GM12878 (cell line): ENCODE measurements at regions not wholly inside any gene's neighbourhood (a gene's known extent, or its start where the extent isn't known, plus 50 kb on each side); places are given as distances from the start of the nearest gene placed in this dataset.

Source experiments
- ATAC-seq: fragments of 200-7000 bp; cut with Tn5 transposase; 3 replicates; pipeline ENCODE4 v1.9.1; 2020; ENCODE audit warnings: mild to moderate bottlenecking, moderate library complexity
- BruUV-seq: library from RNA; stranded (reverse); fragments of 400-500 nt; replicated peaks from 2 replicates; lab custom pipeline; 2021; lab: Mats Ljungman, UMichigan
- CTCF ChIA-PET: fragments of 300-600 bp; sonication (Branson Sonifier 250); formaldehyde crosslinking; extraction: SDS; loops from one replicate; lab custom pipeline; 2021; ENCODE audit warnings: inconsistent platforms; lab: Yijun Ruan, JAX
- POLR2A ChIA-PET: fragments of 350-600 bp; formaldehyde crosslinking; extraction: SDS; loops from one replicate; lab custom pipeline; 2021; ENCODE audit warnings: inconsistent platforms; lab: Charles Lee
- RAD21 ChIA-PET: fragments of 300-600 bp; sonication (Branson Sonifier 250); formaldehyde crosslinking; loops from one replicate; lab custom pipeline; 2023; ENCODE audit warnings: antibody characterized with exemption; ENCODE audit not compliant: unreplicated experiment; lab: Charles Lee
- SMC1A ChIA-PET: fragments of 300-600 bp; sonication (Branson Sonifier 250); formaldehyde crosslinking; loops from one replicate; lab custom pipeline; 2023; ENCODE audit not compliant: unreplicated experiment, uncharacterized antibody; lab: Charles Lee
- DNase-seq: peaks from one replicate; pipeline ENCODE4 v3.0.0-alpha.2; 2011; ENCODE audit warnings: low read depth, low spot score
- FAIRE-seq: peaks from 3 replicates; lab custom pipeline; 2011; peaks lifted over from hg19 to GRCh38; lab: Jason Lieb, UNC
- H2AFZ ChIP-seq: 2 replicates; pipeline ENCODE4 v1.6.0; 2011; ENCODE audit warnings: low read depth, low read length, control low read depth; ENCODE audit not compliant: control insufficient read depth
- H3K27ac ChIP-seq: 2 replicates; pipeline ENCODE4 v1.5.1; 2011; ENCODE audit warnings: control low read depth; ENCODE audit not compliant: control insufficient read depth, insufficient read depth
- H3K27me3 ChIP-seq, 2 experiments: replicated peaks in 1 of 2; 2 replicates each; pipeline versions ENCODE4 v1.6.0 to v1.6.1; 2011; ENCODE audit warnings: low read length in 1 of 2; ENCODE audit not compliant: control insufficient read depth in 2 of 2, insufficient read depth in 2 of 2
- H3K36me3 ChIP-seq, 2 experiments: 2 replicates each; pipeline ENCODE4 v1.5.1; 2011; ENCODE audit warnings: low read length in 1 of 2; ENCODE audit not compliant: control insufficient read depth in 2 of 2, insufficient read depth in 2 of 2
- H3K4me1 ChIP-seq: 2 replicates; pipeline ENCODE4 v1.6.1; 2011; ENCODE audit warnings: mild to moderate bottlenecking, low read length, moderate library complexity, mixed read lengths; ENCODE audit not compliant: control insufficient read depth, insufficient read depth
- H3K4me2 ChIP-seq: 2 replicates; pipeline ENCODE4 v1.6.0; 2011; ENCODE audit warnings: control low read depth; ENCODE audit not compliant: control insufficient read depth, insufficient read depth
- H3K4me3 ChIP-seq: fragments of 200-600 bp; sonication (generic); 2 replicates; pipeline ENCODE4 v1.5.1; 2016
- H3K79me2 ChIP-seq: 2 replicates; pipeline ENCODE4 v1.6.0; 2011; ENCODE audit warnings: low read length; ENCODE audit not compliant: control insufficient read depth, insufficient read depth
- H3K9ac ChIP-seq: 2 replicates; pipeline ENCODE4 v1.8.0; 2011; ENCODE audit warnings: low read length, control low read depth, mixed read lengths; ENCODE audit not compliant: control insufficient read depth, insufficient read depth
- H3K9me3 ChIP-seq: replicated peaks from 3 replicates; pipeline ENCODE4 v1.5.1; 2011; ENCODE audit warnings: mild to moderate bottlenecking, low read length; ENCODE audit not compliant: control insufficient read depth, insufficient read depth
- H4K20me1 ChIP-seq: 2 replicates; pipeline ENCODE4 v1.6.0; 2011; ENCODE audit not compliant: control insufficient read depth, insufficient read depth
- ATF7 ChIP-seq: fragments of 450-650 bp; IDR thresholded peaks from 2 replicates; pipeline ENCODE4 v1.6.1; 2016; ENCODE audit warnings: low read depth, mild to moderate bottlenecking
- BRCA1 ChIP-seq: IDR thresholded peaks from 2 replicates; pipeline ENCODE4 v1.6.1; 2011; ENCODE audit warnings: low read depth, low read length, improper control_type of control experiment
- CHD4 ChIP-seq: fragments of 200-600 bp; sonication (generic); IDR thresholded peaks from 2 replicates; pipeline ENCODE4 v1.6.1; 2016; ENCODE audit warnings: mild to moderate bottlenecking
- EGR1 ChIP-seq, 2 experiments: IDR thresholded peaks; 1 replicate in 1 of 2; 2 replicates in 1 of 2; pipeline ENCODE4 v1.6.1; 2011 to 2012; ENCODE audit warnings: low read depth in 2 of 2, low read length in 2 of 2, borderline replicate concordance in 1 of 2, mild to moderate bottlenecking in 1 of 2, moderate library complexity in 1 of 2
- GATAD2B ChIP-seq: fragments of 450-650 bp; conservative IDR thresholded peaks from 2 replicates; pipeline ENCODE4 v1.6.1; 2017; ENCODE audit warnings: low read depth, mild to moderate bottlenecking, moderate library complexity
- MLLT1 ChIP-seq: fragments of 450-650 bp; IDR thresholded peaks from 2 replicates; pipeline ENCODE4 v1.6.1; 2016; ENCODE audit warnings: mild to moderate bottlenecking
- MTA3 ChIP-seq: IDR thresholded peaks from 2 replicates; pipeline ENCODE4 v1.6.1; 2012; ENCODE audit warnings: low read length, inconsistent platforms, borderline replicate concordance
- MYB ChIP-seq: fragments of 150-350 bp; IDR thresholded peaks from 2 replicates; pipeline ENCODE4 v1.6.1; 2014; ENCODE audit warnings: mild to moderate bottlenecking, low read depth, low read length, borderline replicate concordance
- NKRF ChIP-seq: fragments of 450-650 bp; conservative IDR thresholded peaks from 2 replicates; pipeline ENCODE4 v1.6.1; 2017; ENCODE audit warnings: mild to moderate bottlenecking, moderate library complexity
- RCOR1 ChIP-seq: conservative IDR thresholded peaks from 2 replicates; pipeline ENCODE4 v1.6.1; 2012; ENCODE audit warnings: low read depth, low read length, improper control_type of control experiment
- SREBF2 ChIP-seq: IDR thresholded peaks from 2 replicates; pipeline ENCODE4 v1.6.1; 2012; ENCODE audit warnings: mild to moderate bottlenecking, low read length
- ZBTB11 ChIP-seq: fragments of 450-650 bp; formaldehyde crosslinking; IDR thresholded peaks from 2 replicates; pipeline ENCODE4 v1.5.0; 2022; ENCODE audit warnings: mild to moderate bottlenecking, missing genetic modification characterization
- ZBTB40 ChIP-seq: fragments of 450-650 bp; IDR thresholded peaks from 2 replicates; pipeline ENCODE4 v1.6.1; 2016; ENCODE audit warnings: mild to moderate bottlenecking, moderate library complexity, borderline replicate concordance
- ZNF384 ChIP-seq: IDR thresholded peaks from 2 replicates; pipeline ENCODE4 v1.6.1; 2012; ENCODE audit warnings: low read depth, mild to moderate bottlenecking, low read length, improper control_type of control experiment, borderline replicate concordance
- WGBS: methylation state at CpG from one replicate; pipeline ENCODE4 v1.1.6; 2016; ENCODE audit warnings: low lambda C conversion rate; ENCODE audit not compliant: insufficient replicate concordance, insufficient coverage; ENCODE audit errors: missing lambda C conversion rate; 5-methylcytosine and 5-hydroxymethylcytosine counted together
- in situ Hi-C: fragments of 300-500 bp; cut with MboI; formaldehyde crosslinking; loops from 9 replicates; pipeline ENCODE4 v1.14.3; 2018; ENCODE audit warnings: mixed read lengths
- intact Hi-C: fragments of 100-400 bp; cut with micrococcal nuclease; formaldehyde crosslinking; loops from one replicate; pipeline ENCODE4 v1.14.2; 2022; ENCODE audit not compliant: unreplicated experiment

GRCh38 chr12:43638806-43639205 lies 86.8 kb upstream of the ADAMTS20 start:
- BruUV-seq: no TSS peak
- no peaks in the 10 kb centered on the region for H3K4me1 ChIP-seq
- RAD21 ChIA-PET: no interaction called here
- FAIRE-seq (no peak), ATAC-seq (no peak), DNase-seq (no peak)
- H3K4me2 ChIP-seq: no peak overlapping the region
- 0% methylated on average over 4 of the region's 4 CpGs for WGBS
- H3K27ac ChIP-seq: no peak overlapping the region
- no peak overlapping the region for H3K4me3 ChIP-seq
- SMC1A ChIA-PET: interaction anchor here (1.2 kb wide), 1 partner anchor 8 kb away, joined by 4 read pairs; no protein-coding TSS in a partner anchor
- CTCF ChIA-PET: interaction anchor here (0.7 kb wide), 1 partner anchor 75 kb away, joined by 3 read pairs; no protein-coding TSS in a partner anchor
- POLR2A ChIA-PET: no interaction called here
- H4K20me1 ChIP-seq: no peaks in the 10 kb centered on the region
- in situ Hi-C loops (no loop called here), intact Hi-C loops (no loop called here)
- H3K36me3 ChIP-seq: no peaks in the 10 kb centered on the region
- H2AFZ ChIP-seq: no peak overlapping the region
- H3K79me2 ChIP-seq: no peaks in the 10 kb centered on the region
- no peaks in the 10 kb centered on the region for H3K9me3 ChIP-seq
- no peak overlapping the region for H3K9ac ChIP-seq
- no peaks in the 10 kb centered on the region for H3K27me3 ChIP-seq
- TF ChIP-seq ZNF384 (no peak), RCOR1 (no peak), ATF7 (no peak), EGR1 (IDR thresholded peaks at IDR 0.05; ENCODE audit: borderline replicate concordance in 1 of 2, low read depth in 2 of 2, low read length in 2 of 2) (no peak), MTA3 (no peak), CHD4 (no peak), ZBTB11 (CRISPR knock-in tag) (no peak), ZBTB40 (no peak), BRCA1 (no peak), MLLT1 (no peak), MYB (no peak), SREBF2 (no peak), NKRF (no peak), GATAD2B (no peak)
